SK-N-SH treated with all-trans-retinoic acid at 6 μM for 48 hours (cell line): ENCODE measurements at regions not wholly inside any gene's neighbourhood (a gene's known extent, or its start where the extent isn't known, plus 50 kb on each side); places are given as distances from the start of the nearest gene placed in this dataset.

Source experiments
- ATAC-seq: fragments of 200-7000 bp; cut with Tn5 transposase; 3 replicates; pipeline ENCODE4 v1.9.1; 2020; ENCODE audit warnings: mild to moderate bottlenecking, moderate library complexity
- ARNTL ChIP-seq: fragments of 450-650 bp; formaldehyde crosslinking; IDR thresholded peaks from 2 replicates; pipeline ENCODE4 v1.5.0; 2020; ENCODE audit warnings: low read depth, mild to moderate bottlenecking, moderate library complexity, borderline replicate concordance
- BACH2 ChIP-seq: fragments of 250-450 bp; sonication (Bioruptor Pico); IDR thresholded peaks from 2 replicates; pipeline ENCODE4 v1.9.0; 2021; ENCODE audit warnings: mild to moderate bottlenecking, borderline replicate concordance
- ESRRG ChIP-seq: fragments of 250-450 bp; sonication (Bioruptor Pico); IDR thresholded peaks from 2 replicates; pipeline ENCODE4 v1.6.1; 2021; ENCODE audit warnings: mild to moderate bottlenecking
- ISL1 ChIP-seq: fragments of 250-450 bp; sonication (Bioruptor Pico); IDR thresholded peaks from 2 replicates; pipeline ENCODE4 v2.1.2; 2022; ENCODE audit warnings: mild to moderate bottlenecking, moderate library complexity
- OSR1 ChIP-seq: fragments of 250-450 bp; sonication (Bioruptor Pico); IDR thresholded peaks from 2 replicates; pipeline ENCODE4 v1.8.0; 2022; ENCODE audit warnings: moderate library complexity, mild to moderate bottlenecking, inconsistent platforms
- PPARA ChIP-seq: fragments of 250-450 bp; sonication (Bioruptor Pico); IDR thresholded peaks from 2 replicates; pipeline ENCODE4 v1.5.0; 2020; ENCODE audit warnings: mild to moderate bottlenecking, borderline replicate concordance
- RARB ChIP-seq: fragments of 250-450 bp; sonication (Bioruptor Pico); IDR thresholded peaks from 2 replicates; pipeline ENCODE4 v1.8.0; 2021; ENCODE audit warnings: mild to moderate bottlenecking, moderate library complexity
- SNAI2 ChIP-seq: fragments of 250-450 bp; sonication (Bioruptor Pico); IDR thresholded peaks from 2 replicates; pipeline ENCODE4 v1.5.0; 2020; ENCODE audit warnings: mild to moderate bottlenecking, moderate library complexity
- TCF4 ChIP-seq: fragments of 250-450 bp; sonication (Bioruptor Pico); IDR thresholded peaks from 2 replicates; pipeline ENCODE4 v1.8.0; 2021; ENCODE audit warnings: mild to moderate bottlenecking, moderate library complexity, borderline replicate concordance
- TOX ChIP-seq: fragments of 250-450 bp; sonication (Bioruptor Pico); IDR thresholded peaks from 2 replicates; pipeline ENCODE4 v1.8.0; 2021; ENCODE audit warnings: mild to moderate bottlenecking, moderate library complexity, borderline replicate concordance
- ZC3H10 ChIP-seq: fragments of 250-450 bp; sonication (Bioruptor Pico); IDR thresholded peaks from 2 replicates; pipeline ENCODE4 v1.5.1; 2021; ENCODE audit warnings: mild to moderate bottlenecking, moderate library complexity
- ZFP3 ChIP-seq: fragments of 250-450 bp; sonication (Bioruptor Pico); IDR thresholded peaks from 2 replicates; pipeline ENCODE4 v1.5.0; 2020; ENCODE audit warnings: mild to moderate bottlenecking, moderate library complexity
- ZFP30 ChIP-seq: fragments of 450-650 bp; formaldehyde crosslinking; IDR thresholded peaks from 2 replicates; pipeline ENCODE4 v1.5.0; 2022; ENCODE audit warnings: mild to moderate bottlenecking, moderate library complexity
- ZNF565 ChIP-seq: fragments of 450-650 bp; formaldehyde crosslinking; conservative IDR thresholded peaks from 2 replicates; pipeline ENCODE4 v1.5.0; 2020; ENCODE audit warnings: low read depth, mild to moderate bottlenecking, moderate library complexity
- ZNF70 ChIP-seq: fragments of 450-650 bp; formaldehyde crosslinking; IDR thresholded peaks from 2 replicates; pipeline ENCODE4 v1.5.0; 2020; ENCODE audit warnings: mild to moderate bottlenecking, moderate library complexity
- ZNF8 ChIP-seq: fragments of 450-650 bp; formaldehyde crosslinking; IDR thresholded peaks from 2 replicates; pipeline ENCODE4 v1.5.0; 2020; ENCODE audit warnings: mild to moderate bottlenecking, moderate library complexity
- TF ChIP-seq, protein P1 (sequence below): fragments of 250-450 bp; sonication (Bioruptor Pico); IDR thresholded peaks from 2 replicates; pipeline ENCODE4 v1.5.1; 2020; ENCODE audit warnings: low read depth, mild to moderate bottlenecking, moderate library complexity
- TF ChIP-seq, protein P2 (sequence below): fragments of 250-450 bp; sonication (Bioruptor Pico); IDR thresholded peaks from 2 replicates; pipeline ENCODE4 v1.5.0; 2020; ENCODE audit warnings: mild to moderate bottlenecking, moderate library complexity
- TF ChIP-seq, protein P3 (sequence below): fragments of 250-450 bp; sonication (Bioruptor Pico); IDR thresholded peaks from 2 replicates; pipeline ENCODE4 v1.8.0; 2021; ENCODE audit warnings: low read depth, mild to moderate bottlenecking, moderate library complexity, borderline replicate concordance
- TF ChIP-seq, protein P4 (sequence below): fragments of 250-450 bp; sonication (Bioruptor Pico); IDR thresholded peaks from 2 replicates; pipeline ENCODE4 v1.5.1; 2021; ENCODE audit warnings: mild to moderate bottlenecking, moderate library complexity

DNA sequence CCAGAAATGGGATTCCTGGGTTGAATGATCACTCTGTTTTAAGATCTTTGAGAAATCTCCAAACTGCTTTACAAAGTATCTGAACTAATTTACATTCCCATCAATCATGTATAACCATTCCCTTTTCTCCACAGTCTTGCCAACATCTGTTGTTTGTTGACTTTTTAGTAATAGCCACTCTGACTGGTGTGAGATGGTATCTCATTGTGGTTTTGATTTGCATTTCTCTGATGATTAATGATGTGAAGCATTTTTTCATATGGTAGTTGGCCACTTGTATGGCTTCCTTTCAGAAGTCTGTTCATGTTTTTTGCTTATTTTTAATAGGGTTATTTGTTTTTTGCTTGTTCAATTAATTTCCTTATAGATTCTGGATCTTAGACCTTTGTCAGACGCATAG lies 211.8 kb upstream of the AVPR1A start:
- no peak for TF ChIP-seq TOX (CRISPR knock-in tag)
- TF ChIP-seq ZFP3 = no peak
- no peak for TF ChIP-seq ZNF70 (CRISPR knock-in tag)
- no peak for TF ChIP-seq BACH2
- TF ChIP-seq, protein P1, sequence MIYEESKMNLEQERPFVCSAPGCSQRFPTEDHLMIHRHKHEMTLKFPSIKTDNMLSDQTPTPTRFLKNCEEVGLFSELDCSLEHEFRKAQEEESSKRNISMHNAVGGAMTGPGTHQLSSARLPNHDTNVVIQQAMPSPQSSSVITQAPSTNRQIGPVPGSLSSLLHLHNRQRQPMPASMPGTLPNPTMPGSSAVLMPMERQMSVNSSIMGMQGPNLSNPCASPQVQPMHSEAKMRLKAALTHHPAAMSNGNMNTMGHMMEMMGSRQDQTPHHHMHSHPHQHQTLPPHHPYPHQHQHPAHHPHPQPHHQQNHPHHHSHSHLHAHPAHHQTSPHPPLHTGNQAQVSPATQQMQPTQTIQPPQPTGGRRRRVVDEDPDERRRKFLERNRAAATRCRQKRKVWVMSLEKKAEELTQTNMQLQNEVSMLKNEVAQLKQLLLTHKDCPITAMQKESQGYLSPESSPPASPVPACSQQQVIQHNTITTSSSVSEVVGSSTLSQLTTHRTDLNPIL = no peak
- TF ChIP-seq ZNF565 (CRISPR knock-in tag) = no peak
- TF ChIP-seq, protein P2, sequence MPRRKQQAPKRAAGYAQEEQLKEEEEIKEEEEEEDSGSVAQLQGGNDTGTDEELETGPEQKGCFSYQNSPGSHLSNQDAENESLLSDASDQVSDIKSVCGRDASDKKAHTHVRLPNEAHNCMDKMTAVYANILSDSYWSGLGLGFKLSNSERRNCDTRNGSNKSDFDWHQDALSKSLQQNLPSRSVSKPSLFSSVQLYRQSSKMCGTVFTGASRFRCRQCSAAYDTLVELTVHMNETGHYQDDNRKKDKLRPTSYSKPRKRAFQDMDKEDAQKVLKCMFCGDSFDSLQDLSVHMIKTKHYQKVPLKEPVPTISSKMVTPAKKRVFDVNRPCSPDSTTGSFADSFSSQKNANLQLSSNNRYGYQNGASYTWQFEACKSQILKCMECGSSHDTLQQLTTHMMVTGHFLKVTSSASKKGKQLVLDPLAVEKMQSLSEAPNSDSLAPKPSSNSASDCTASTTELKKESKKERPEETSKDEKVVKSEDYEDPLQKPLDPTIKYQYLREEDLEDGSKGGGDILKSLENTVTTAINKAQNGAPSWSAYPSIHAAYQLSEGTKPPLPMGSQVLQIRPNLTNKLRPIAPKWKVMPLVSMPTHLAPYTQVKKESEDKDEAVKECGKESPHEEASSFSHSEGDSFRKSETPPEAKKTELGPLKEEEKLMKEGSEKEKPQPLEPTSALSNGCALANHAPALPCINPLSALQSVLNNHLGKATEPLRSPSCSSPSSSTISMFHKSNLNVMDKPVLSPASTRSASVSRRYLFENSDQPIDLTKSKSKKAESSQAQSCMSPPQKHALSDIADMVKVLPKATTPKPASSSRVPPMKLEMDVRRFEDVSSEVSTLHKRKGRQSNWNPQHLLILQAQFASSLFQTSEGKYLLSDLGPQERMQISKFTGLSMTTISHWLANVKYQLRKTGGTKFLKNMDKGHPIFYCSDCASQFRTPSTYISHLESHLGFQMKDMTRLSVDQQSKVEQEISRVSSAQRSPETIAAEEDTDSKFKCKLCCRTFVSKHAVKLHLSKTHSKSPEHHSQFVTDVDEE (CRISPR knock-in tag) = no peak
- TF ChIP-seq ARNTL (CRISPR knock-in tag) = no peak
- TF ChIP-seq, protein P3, sequence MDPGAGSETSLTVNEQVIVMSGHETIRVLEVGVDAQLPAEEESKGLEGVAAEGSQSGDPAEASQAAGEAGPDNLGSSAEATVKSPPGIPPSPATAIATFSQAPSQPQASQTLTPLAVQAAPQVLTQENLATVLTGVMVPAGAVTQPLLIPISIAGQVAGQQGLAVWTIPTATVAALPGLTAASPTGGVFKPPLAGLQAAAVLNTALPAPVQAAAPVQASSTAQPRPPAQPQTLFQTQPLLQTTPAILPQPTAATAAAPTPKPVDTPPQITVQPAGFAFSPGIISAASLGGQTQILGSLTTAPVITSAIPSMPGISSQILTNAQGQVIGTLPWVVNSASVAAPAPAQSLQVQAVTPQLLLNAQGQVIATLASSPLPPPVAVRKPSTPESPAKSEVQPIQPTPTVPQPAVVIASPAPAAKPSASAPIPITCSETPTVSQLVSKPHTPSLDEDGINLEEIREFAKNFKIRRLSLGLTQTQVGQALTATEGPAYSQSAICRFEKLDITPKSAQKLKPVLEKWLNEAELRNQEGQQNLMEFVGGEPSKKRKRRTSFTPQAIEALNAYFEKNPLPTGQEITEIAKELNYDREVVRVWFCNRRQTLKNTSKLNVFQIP (CRISPR knock-in tag) = no peak
- TF ChIP-seq, protein P4, sequence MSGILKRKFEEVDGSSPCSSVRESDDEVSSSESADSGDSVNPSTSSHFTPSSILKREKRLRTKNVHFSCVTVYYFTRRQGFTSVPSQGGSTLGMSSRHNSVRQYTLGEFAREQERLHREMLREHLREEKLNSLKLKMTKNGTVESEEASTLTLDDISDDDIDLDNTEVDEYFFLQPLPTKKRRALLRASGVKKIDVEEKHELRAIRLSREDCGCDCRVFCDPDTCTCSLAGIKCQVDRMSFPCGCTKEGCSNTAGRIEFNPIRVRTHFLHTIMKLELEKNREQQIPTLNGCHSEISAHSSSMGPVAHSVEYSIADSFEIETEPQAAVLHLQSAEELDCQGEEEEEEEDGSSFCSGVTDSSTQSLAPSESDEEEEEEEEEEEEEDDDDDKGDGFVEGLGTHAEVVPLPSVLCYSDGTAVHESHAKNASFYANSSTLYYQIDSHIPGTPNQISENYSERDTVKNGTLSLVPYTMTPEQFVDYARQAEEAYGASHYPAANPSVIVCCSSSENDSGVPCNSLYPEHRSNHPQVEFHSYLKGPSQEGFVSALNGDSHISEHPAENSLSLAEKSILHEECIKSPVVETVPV (CRISPR knock-in tag) = no peak
- no peak for TF ChIP-seq ZFP30
- no peak for TF ChIP-seq ESRRG (CRISPR knock-in tag)
- ATAC-seq = no peak

DNA sequence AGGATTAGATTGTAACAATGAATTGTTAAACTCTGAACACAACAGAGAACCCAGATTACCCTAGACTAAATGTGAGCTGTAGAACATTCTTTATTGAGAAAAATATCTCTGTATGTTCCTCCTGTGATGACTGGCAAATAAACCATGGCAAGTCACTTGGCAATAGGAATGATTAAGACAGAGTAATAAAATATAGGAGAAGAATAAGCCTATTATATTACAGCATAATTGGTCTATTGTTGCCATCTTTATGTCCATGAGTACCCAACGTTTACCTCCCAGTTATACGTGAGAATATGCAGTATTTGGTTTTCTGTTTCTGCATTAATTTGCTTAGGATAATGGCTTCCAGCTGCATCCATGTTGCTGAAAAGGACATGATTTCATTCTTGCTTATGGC lies 211.2 kb upstream of the AVPR1A start:
- ATAC-seq = no peak
- TF ChIP-seq TOX (CRISPR knock-in tag) (no peak), PPARA (CRISPR knock-in tag) (no peak), ARNTL (CRISPR knock-in tag) (no peak), OSR1 (CRISPR knock-in tag) (no peak), ZNF8 (CRISPR knock-in tag) (no peak), ZNF70 (CRISPR knock-in tag) (no peak), ZC3H10 (CRISPR knock-in tag) (no peak)

DNA sequence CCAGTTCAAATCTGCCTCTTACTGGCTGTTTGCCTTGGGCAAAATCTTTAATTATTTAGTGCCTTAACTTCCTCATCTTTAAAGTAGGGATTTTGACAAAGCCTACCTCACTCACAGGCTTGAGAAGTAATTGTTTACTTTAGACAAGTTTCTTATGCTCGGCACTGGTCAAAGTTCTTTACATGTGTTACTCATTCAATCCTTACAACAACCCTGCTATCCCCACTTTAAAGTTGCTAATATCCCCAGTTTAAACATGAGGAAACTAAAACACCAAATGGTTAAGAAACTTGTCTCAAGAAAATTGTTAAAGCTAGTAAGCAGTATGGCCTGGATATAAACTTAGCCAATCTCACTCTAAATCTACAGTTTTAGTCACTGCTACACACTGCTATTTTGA lies 204.0 kb upstream of the AVPR1A start:
- ATAC-seq = no peak
- TF ChIP-seq ZNF8 (CRISPR knock-in tag) (no peak), ARNTL (CRISPR knock-in tag) (no peak), OSR1 (CRISPR knock-in tag) (no peak), RARB (CRISPR knock-in tag) (no peak), ZC3H10 (CRISPR knock-in tag) (no peak), SNAI2 (no peak), TCF4 (CRISPR knock-in tag) (no peak), ISL1 (CRISPR knock-in tag) (no peak)
- TF ChIP-seq, protein P1 = no peak
- TF ChIP-seq, protein P2 (CRISPR knock-in tag) = no peak
